ENCODE measurements at regions not wholly inside any gene's neighbourhood (a gene's known extent, or its start where the extent isn't known, plus 50 kb on each side); places are given as distances from the start of the nearest gene placed in this dataset.

DNA sequence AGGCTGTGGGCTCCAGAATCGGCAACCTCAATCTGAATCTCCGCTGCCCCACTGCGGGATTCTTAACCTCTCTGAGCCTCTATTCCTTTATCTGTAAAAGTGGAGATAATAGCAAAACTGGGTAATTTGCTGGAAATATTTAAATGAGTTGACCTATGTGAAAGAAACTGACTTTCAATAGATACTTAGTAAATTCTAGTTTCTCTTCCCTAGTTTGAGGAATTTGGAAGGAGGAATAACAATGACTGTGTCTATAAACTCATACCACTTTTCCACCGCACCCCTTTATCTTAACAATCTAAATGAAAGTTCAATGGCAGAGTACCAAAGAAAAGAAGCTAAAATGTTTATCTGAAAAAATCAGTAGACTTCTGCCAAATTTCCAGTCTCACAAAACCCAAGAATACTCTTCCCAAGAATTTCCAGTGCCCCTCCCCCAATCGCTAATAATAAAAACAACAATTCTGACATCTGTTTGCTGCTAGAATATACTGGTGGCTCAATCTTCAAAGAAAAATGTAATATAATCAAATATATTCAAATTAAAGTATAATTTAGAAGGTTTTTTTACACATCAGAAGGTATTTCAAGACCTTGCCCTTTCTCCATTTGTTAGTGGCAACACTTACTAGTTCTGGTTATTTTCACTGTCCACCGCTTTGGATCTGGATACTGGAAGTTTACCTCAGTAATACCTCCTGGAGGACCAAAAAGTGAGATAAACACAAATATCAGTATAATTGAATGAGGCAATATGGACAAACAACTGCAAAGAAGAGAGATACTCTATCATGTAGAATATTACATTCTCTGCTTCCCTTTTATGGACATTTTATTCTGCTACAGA lies 171.2 kb downstream of the LTN1 start:
- TF ChIP-seq, protein P1, sequence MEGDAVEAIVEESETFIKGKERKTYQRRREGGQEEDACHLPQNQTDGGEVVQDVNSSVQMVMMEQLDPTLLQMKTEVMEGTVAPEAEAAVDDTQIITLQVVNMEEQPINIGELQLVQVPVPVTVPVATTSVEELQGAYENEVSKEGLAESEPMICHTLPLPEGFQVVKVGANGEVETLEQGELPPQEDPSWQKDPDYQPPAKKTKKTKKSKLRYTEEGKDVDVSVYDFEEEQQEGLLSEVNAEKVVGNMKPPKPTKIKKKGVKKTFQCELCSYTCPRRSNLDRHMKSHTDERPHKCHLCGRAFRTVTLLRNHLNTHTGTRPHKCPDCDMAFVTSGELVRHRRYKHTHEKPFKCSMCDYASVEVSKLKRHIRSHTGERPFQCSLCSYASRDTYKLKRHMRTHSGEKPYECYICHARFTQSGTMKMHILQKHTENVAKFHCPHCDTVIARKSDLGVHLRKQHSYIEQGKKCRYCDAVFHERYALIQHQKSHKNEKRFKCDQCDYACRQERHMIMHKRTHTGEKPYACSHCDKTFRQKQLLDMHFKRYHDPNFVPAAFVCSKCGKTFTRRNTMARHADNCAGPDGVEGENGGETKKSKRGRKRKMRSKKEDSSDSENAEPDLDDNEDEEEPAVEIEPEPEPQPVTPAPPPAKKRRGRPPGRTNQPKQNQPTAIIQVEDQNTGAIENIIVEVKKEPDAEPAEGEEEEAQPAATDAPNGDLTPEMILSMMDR (conservative IDR thresholded peaks at IDR 0.05): no peak
- no peak for TF ChIP-seq ZFX (IDR thresholded peaks at IDR 0.05)
